ENCODE measurements at regions not wholly inside any gene's neighbourhood (a gene's known extent, or its start where the extent isn't known, plus 50 kb on each side); places are given as distances from the start of the nearest gene placed in this dataset.

GRCh38 chr2:145190031-145190703, 670.2 kb upstream of the ZEB2 start:
- no peak for TF ChIP-seq CTCF (conservative IDR thresholded peaks at IDR 0.05)
- Mint-ChIP-seq H3K27me3 (ENCODE audit: low read depth) (no peaks in the 10 kb centered on the region; the same call in 1 of the 2 replicates), H3K36me3 (ENCODE audit: insufficient read depth in 1 of 3, low read depth in 3 of 3) (no peaks in the 10 kb centered on the region), H3K27ac (no peak overlapping the region; a peak in 1 of 7 replicates), H3K4me3 (no peak overlapping the region), H3K4me1 (peaks cover 32 to 33% of the 10 kb centered on the region in 2 experiments), H3K9me3 (no peaks in the 10 kb centered on the region)
- H2BK5ac ChIP-seq (ENCODE audit: insufficient read length, low read length), result no peak overlapping the region
- H2AFZ ChIP-seq (ENCODE audit: low read length), result no peak overlapping the region
- H3K79me2 ChIP-seq (ENCODE audit: insufficient read depth, low read length), result no peaks in the 10 kb centered on the region
- H2AK5ac ChIP-seq (ENCODE audit: insufficient read length, low read length), result no peak overlapping the region
- H4K91ac ChIP-seq (ENCODE audit: insufficient read length, low read depth, low read length), result no peak overlapping the region
- H3K27me3 ChIP-seq (ENCODE audit: insufficient read depth, low read length), result no peaks in the 10 kb centered on the region
- no peak overlapping the region for H3K14ac ChIP-seq (ENCODE audit: insufficient read depth, low read length)
- no peak overlapping the region for H4K8ac ChIP-seq (replicated peaks; ENCODE audit: insufficient read length, low read depth, low read length)
- H3K18ac ChIP-seq (ENCODE audit: insufficient read length, low read depth, low read length), result no peak overlapping the region
- no peak overlapping the region for H2BK12ac ChIP-seq (ENCODE audit: insufficient read length, low read depth, low read length)
- H3K23ac ChIP-seq (ENCODE audit: insufficient read length, low read depth, low read length), result no peak overlapping the region
- H4K20me1 ChIP-seq (ENCODE audit: control insufficient read depth, insufficient read depth, insufficient read length), result no peaks in the 10 kb centered on the region
- H2BK120ac ChIP-seq (ENCODE audit: low read depth, low read length, poor library complexity, severe bottlenecking), result no peak overlapping the region
- no peak overlapping the region for H3K27ac ChIP-seq (ENCODE audit: insufficient read length, low read depth, low read length)
- no peak overlapping the region for H2BK20ac ChIP-seq (ENCODE audit: low read depth, low read length, poor library complexity, severe bottlenecking)
- no peaks in the 10 kb centered on the region for H3K9me3 ChIP-seq (ENCODE audit: control insufficient read depth, low read depth, low read length)
- no peak overlapping the region for H3K4ac ChIP-seq (ENCODE audit: low read depth, low read length)
- no peak overlapping the region for H3T11ph ChIP-seq (ENCODE audit: low read length)
- no peaks in the 10 kb centered on the region for H3K23me2 ChIP-seq (ENCODE audit: insufficient read length, low read depth, low read length, poor library complexity, severe bottlenecking)
- H3K9ac ChIP-seq (ENCODE audit: extremely low read depth, insufficient read length, low read length), result no peak overlapping the region
- no peak for DNase-seq
- H3K79me1 ChIP-seq (ENCODE audit: insufficient read depth, low read depth, low read length, poor library complexity, severe bottlenecking), result no peaks in the 10 kb centered on the region
- no CpG with 5 or more reads among the region's 7 CpGs for WGBS (ENCODE audit: extremely low coverage, insufficient read length, low lambda C conversion rate)
- H3K56ac ChIP-seq (ENCODE audit: insufficient read length, low read depth, low read length), result no peak overlapping the region
- no peak overlapping the region for H4K5ac ChIP-seq (ENCODE audit: insufficient read length, low read depth, low read length)
- H2BK15ac ChIP-seq (ENCODE audit: low read depth, low read length), result no peak overlapping the region
- peaks cover 2% of the 10 kb centered on the region; the same call in 1 of the 2 replicates for H3K4me1 ChIP-seq (ENCODE audit: insufficient read depth, low read length)
- H3K4me2 ChIP-seq (ENCODE audit: insufficient read depth, insufficient read length, low read length), result no peak overlapping the region
